Dedifferentiated amniotic fluid mesenchymal stem cell (primary cell): ENCODE measurements at regions not wholly inside any gene's neighbourhood (a gene's known extent, or its start where the extent isn't known, plus 50 kb on each side); places are given as distances from the start of the nearest gene placed in this dataset.

Experiments
- DNase-seq: peaks from one replicate; pipeline ENCODE4 v3.0.0-alpha.2; 2016; ENCODE audit errors: extremely low spot score

GRCh38 chr3:160169139-160169976, 55.9 kb upstream of the C3orf80 start:
- DNase-seq: peak; percentile 58

GRCh38 chr3:160170409-160171370, 54.5 kb upstream of the C3orf80 start:
- no peak for DNase-seq

- DNase-seq: no peak
Measured at GRCh38 chr3:160171813-160172212, 53.4 kb upstream of the C3orf80 start.

GRCh38 chr3:160174621-160175020, 50.6 kb upstream of the C3orf80 start:
- DNase-seq: no peak
